GM12801 (cell line): ENCODE measurements at regions not wholly inside any gene's neighbourhood (a gene's known extent, or its start where the extent isn't known, plus 50 kb on each side); places are given as distances from the start of the nearest gene placed in this dataset.

Source experiments
- TF ChIP-seq, protein P1 (sequence below): IDR thresholded peaks from one replicate; pipeline ENCODE4 v1.5.1; 2011; ENCODE audit warnings: control low read depth; ENCODE audit not compliant: insufficient read length; ENCODE audit errors: extremely low read depth

- TF ChIP-seq, protein P1, sequence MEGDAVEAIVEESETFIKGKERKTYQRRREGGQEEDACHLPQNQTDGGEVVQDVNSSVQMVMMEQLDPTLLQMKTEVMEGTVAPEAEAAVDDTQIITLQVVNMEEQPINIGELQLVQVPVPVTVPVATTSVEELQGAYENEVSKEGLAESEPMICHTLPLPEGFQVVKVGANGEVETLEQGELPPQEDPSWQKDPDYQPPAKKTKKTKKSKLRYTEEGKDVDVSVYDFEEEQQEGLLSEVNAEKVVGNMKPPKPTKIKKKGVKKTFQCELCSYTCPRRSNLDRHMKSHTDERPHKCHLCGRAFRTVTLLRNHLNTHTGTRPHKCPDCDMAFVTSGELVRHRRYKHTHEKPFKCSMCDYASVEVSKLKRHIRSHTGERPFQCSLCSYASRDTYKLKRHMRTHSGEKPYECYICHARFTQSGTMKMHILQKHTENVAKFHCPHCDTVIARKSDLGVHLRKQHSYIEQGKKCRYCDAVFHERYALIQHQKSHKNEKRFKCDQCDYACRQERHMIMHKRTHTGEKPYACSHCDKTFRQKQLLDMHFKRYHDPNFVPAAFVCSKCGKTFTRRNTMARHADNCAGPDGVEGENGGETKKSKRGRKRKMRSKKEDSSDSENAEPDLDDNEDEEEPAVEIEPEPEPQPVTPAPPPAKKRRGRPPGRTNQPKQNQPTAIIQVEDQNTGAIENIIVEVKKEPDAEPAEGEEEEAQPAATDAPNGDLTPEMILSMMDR, result no peak
These were observed 57.4 kb upstream of the ADO start for GRCh38 chr10:62746951-62747729.

- TF ChIP-seq, protein P1, result no peak
These were observed 56.1 kb upstream of the ADO start for GRCh38 chr10:62748386-62748785.

GRCh38 chr10:62749093-62749683 lies 55.3 kb upstream of the ADO start:
- TF ChIP-seq, protein P1, result no peak
